HG02759 (cell line): ENCODE measurements at regions not wholly inside any gene's neighbourhood (a gene's known extent, or its start where the extent isn't known, plus 50 kb on each side); places are given as distances from the start of the nearest gene placed in this dataset.
"Not testable (repeated sequence)": the region's sequence is repeated elsewhere in the genome, so short reads cannot be mapped to it uniquely, and the experiment has no call there.

Experiments
- ATAC-seq: cut with Tn5 transposase; IDR thresholded peaks from one replicate; pipeline ENCODE4 v1.9.1; 2021; ENCODE audit warnings: mild to moderate bottlenecking, moderate library complexity; ENCODE audit not compliant: unreplicated experiment

DNA sequence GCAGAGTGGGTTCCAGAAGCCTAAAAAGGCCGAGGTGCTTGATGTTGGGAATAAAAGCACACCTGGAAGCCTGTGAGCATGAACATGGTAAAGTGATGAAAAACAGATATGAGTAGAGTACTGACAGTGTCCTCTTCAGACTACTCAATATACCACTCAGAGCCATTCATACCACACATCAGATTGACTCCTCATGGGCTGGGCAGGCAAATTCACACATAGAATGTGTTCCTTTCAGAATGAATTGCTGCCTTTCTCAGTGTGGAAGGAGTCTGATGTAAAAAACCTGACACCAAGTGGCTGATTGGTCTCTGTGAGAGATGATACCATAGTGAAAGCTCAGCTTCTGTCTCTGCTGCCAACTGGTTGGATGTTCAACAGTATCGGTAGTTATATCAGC, 442.7 kb downstream of the RAPGEF2 start:
- ATAC-seq, result no peak

- no peak for ATAC-seq
These were observed 444.9 kb downstream of the RAPGEF2 start for GRCh38 chr4:159547645-159548308.

DNA sequence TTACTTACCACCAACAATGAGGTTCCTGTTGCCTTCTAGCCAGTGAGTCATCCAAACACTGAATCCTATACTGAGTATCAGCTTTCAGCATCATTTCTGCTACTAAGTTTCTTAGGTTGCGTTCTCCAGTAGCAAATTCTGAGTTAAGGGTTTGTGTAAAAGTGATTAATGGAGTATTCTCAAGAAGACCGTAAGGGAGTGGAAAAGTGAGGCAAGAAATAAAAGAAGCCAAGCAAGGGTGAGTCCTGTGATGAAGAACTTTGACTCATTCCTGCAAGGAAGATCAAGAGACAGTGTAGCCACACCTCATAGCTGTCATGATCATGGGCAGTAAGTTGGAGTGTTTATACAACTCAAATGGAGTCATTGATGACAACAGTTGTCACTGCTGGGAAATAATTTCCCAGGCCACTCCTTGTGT, 446.2 kb downstream of the RAPGEF2 start:
- ATAC-seq, result no peak

GRCh38 chr4:159551281-159551680, 448.4 kb downstream of the RAPGEF2 start:
- ATAC-seq, result no peak

GRCh38 chr4:159552979-159553768, 450.3 kb downstream of the RAPGEF2 start:
- no peak for ATAC-seq

DNA sequence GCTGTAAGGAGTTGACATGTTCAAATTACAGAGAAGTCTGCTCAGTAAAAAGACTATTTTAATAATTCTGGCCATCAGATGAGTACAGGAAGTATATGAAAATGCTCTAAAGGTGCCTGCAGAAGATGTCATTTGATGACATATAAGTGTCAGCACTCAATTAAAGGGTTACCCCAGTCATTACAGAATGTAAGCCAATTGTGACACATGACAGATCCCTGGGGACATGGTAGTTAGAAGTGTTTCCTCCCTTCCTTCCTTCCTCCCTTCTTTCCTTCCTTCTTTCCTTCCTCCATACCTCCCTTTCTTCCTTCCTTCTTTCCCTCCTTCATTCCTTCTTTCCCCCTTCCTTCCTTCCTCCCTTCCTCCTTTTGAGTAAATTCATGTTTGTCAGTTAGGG, 453.0 kb downstream of the RAPGEF2 start:
- no peak for ATAC-seq

DNA sequence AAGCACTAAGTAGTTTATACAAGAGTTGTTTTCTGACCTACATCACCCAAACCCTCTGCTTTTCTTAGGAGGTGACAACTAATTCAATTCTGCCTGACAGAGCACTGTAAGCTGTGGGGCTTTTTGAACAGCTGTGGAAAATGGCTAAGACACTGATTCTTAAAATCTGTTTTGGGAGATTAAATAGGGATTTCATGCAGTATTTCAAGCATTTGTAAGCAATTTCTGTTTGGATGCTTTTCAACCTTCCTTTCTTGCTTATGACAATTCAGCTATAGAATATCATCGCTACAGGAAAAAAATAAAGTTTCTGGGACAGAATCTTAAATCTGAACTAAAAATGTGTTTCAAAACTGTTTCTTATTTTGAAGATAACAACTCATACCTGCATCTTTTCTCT, 459.5 kb downstream of the RAPGEF2 start:
- no peak for ATAC-seq

DNA sequence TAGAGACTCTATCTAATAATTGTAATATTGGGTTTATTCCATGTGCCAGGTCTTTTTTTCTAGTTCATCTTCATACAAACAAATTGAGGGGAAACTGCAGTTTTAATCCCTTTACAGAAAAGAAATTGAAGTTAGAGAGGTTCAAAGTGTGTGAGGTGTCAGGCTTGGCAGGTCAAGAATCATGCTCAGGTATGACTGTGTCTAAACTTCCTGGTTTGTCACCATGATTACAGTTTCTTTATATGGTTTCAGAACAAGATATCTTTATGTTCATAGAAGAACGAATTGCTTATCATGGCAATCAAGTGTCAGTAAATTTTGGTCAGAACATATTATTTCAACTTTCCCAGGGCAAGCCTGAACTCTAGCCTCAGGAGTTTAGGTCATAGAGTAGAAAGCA, 460.4 kb downstream of the RAPGEF2 start:
- no peak for ATAC-seq

- ATAC-seq, result no peak
These were observed 461.7 kb downstream of the RAPGEF2 start for GRCh38 chr4:159564615-159565014.

DNA sequence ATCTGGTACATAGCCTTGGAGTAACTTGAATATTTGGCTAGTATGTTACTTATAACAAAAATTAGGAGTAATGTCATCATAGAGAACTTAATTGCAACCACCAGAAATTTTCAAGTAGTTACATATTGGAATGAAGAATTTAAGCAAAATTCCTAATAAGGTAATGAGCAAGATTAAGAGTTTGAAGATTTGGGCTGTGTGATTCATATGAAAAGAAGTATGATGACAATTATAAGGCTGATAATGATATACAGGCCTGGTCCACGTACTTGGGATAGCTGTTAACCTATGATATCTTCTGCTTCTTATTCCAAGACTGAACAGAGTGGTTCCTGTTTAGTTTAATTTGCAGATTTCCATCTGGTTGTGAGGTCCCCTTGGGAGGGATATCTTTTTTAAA, 463.9 kb downstream of the RAPGEF2 start:
- ATAC-seq, result no peak

GRCh38 chr4:159577241-159577640, 474.4 kb downstream of the RAPGEF2 start:
- ATAC-seq, result no peak

DNA sequence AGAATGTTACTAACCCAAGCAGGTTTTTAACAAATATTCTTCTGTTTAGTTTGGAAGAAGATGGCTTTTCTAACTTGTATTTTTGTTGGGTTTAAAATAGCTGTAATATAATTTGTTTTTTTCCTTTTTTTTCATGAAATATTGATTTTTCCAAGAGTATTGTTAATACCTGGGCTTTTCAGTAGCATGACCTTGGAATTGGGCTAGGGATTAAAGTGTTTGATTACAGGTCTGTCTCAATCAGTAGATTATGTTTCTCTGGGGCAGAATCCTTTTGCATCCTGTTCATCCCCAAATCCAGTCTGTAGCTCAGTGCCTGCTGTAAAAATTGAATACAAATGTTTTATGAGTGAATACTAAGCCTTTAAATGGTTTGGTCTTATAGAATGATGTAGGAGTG, 479.8 kb downstream of the RAPGEF2 start:
- ATAC-seq, result no peak

- ATAC-seq, result no peak
These were observed 490.1 kb downstream of the RAPGEF2 start for GRCh38 chr4:159592898-159593556.

DNA sequence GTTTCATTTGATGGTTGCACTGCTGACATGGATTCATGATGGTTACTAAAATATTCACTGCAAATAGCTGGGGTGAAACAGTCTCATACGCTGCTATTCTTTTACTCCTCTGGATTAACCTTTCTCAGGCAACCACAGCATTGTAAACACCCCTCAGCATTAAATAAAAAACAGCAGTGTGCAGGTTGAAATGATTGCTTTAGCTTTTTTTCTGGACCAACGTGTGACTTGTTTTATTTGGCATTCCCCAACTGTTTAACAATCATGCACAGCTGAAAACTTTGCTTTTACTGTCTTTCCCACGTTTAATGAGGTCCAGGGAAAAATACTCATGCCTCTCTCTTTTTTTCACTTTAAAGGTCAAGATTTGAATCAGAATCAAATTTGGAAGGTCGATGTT, 490.8 kb downstream of the RAPGEF2 start:
- no peak for ATAC-seq

DNA sequence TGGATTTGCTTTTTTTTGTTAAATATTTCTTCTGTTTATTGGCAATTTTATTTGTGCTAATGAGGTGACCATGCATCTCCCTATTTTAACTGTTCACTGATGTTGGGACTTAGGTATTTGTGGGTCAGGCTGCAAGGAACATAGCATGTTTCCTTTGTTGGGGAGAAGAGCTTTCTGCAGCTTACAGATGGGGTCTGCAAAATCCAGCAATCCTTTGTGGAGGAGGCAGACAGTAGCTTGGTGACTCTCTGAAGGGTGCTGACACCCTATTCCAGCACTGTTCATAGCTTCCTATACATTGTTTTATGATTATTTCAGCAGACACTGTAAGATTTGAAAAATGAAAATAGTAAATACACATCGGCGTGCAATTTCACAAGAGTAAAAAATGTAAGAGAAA, 491.7 kb downstream of the RAPGEF2 start:
- ATAC-seq, result no peak

DNA sequence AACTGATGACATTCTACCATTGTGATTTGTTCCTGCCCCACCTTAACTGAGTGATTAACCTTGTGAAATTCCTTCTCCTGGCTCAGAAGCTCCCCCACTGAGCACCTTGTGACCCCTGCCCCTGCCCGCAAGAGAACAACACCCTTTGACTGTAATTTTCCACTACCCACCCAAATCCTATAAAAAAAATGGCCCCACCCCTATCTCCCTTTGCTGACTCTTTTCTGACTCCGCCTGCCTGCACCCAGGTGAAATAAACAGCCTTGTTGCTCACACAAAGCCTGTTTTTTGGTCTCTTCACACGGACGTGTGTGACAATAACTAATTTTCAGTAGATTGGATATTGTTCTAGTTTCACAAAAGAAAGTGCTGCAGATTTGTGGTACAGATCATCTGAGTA, 492.2 kb downstream of the RAPGEF2 start:
- ATAC-seq, result not testable (repeated sequence)

GRCh38 chr4:159598602-159599001, 495.7 kb downstream of the RAPGEF2 start:
- no peak for ATAC-seq

DNA sequence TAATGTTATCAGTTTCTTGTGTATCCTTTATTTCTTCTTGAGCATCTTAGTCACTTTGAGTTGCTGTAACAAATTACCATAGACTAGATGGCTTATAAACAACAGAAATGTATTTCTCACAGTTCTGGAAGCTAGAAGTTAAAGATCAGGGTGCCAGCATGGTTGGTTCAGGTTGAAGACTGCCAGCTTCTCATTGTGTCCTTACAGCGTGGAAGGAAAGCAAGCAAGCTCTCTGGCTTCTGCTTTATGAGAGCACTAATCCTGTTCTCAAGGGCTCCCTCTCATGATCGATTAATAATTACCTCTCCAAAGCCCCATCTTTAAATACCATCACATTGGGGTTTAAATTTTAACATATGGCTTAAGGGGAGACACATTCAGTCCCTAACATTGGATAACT, 497.2 kb downstream of the RAPGEF2 start:
- no peak for ATAC-seq

- no peak for ATAC-seq
These were observed 501.9 kb downstream of the RAPGEF2 start for GRCh38 chr4:159604781-159605180.

DNA sequence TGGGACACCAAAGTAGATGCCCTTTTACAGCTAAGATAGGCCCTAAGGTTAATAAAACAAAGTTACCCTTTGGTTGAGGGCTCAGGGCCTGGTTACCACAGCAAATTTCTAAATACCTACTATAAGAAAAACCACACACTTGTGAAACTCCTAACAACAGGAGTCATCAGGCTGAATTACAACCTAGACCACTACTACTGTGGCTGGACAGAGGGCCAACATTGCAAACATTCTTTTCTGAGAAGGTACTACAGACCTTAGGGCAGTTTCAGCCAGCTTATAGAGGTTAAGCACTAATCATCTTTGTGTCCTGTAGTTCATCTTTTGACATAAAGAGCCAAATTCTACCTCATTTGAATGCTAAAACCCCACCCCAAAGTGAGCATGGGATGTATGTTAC, 504.0 kb downstream of the RAPGEF2 start:
- no peak for ATAC-seq

DNA sequence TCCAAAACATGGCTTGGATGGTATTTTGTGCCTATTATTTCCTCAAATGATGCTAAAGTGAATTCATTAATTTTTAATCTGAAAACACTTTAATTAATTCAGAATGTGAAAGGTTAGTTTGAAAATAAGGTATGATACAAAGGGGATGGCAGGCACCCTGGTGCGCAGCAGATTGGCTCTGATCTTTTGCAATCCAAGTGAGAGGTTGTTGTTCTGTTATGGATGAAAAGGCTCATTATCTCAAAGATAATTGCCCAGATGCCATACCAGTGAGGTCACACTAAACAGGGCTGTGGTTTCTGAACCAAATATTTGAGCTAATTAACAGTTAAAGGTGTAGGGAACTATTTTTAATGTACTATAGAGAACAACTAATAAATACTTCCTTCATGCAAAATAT, 504.9 kb downstream of the RAPGEF2 start:
- ATAC-seq, result no peak

DNA sequence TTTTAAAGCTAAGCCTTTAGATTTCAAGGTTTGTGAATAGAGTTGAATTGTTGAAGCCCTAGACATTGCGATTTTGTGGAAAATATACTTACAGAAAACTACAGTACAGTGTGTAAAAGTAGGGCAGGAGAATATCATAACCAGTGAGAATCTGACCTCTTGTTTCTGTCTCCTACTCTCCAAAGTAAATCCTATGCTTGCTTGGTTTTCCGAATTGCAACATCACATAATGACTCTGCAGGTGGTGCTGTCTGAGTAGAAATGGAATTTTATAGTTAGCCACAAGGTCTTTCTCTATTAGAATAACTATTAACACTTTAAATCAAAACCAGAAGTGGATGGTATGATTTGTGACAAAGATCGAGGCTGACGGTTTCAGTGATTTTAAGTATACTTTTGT, 505.6 kb downstream of the RAPGEF2 start:
- ATAC-seq, result no peak
